Heart left ventricle (tissue), 13 donors: ENCODE measurements at regions not wholly inside any gene's neighbourhood (a gene's known extent, or its start where the extent isn't known, plus 50 kb on each side); places are given as distances from the start of the nearest gene placed in this dataset.

Experiments
- CTCF ChIP-seq, 12 donors: fragments of 200-600 bp; sonication (generic) in 4 of 12; IDR thresholded peaks; one replicate each; pipeline versions ENCODE4 v1.5.0 to v1.8.0; 2018 to 2022; ENCODE audit warnings: antibody characterized with exemption in 12 of 12, mild to moderate bottlenecking in 5 of 12
- POLR2A ChIP-seq, 2 donors: fragments of 450-650 bp; IDR thresholded peaks; one replicate each; pipeline ENCODE4 v1.6.1; 2017; ENCODE audit warnings: antibody characterized with exemption in 2 of 2, mild to moderate bottlenecking in 2 of 2, moderate library complexity in 2 of 2
- donor health status: ischemic (EF 13 %, LVEDD 7.1; RV severe dilation, severe dysfunction).
- donor health status: DM: no; HTN: yes; CAD: no.
- donor health status: DM: no; HTN: no; CAD: no.
- donor health status: ischemic (EF 25% LVEDD 6.9; RV normal size, moderate dysfunction).
- donor health status: ischemic (EF 25% LVEDD 5.7; RV mildly dilated, moderate dysfunction).
- donor health status: ischemic (EF 35%, LVEDD 5.7; RV mildly dilated, moderate dysfunction).
- donor health status: nonischemic (EF 11% LVEDD 7.7; RV severe dilation, severe dysfunction).
- donor health status: DM: yes; HTN: yes; CAD: no.
- donor health status: PGD.
- donor health status: ischemic (EF 29% LVEDD 5.4; RV normal size, mild dysfunction).
- donor health status: nonischemic (EF 23%, LVEDD 6.1; RV moderate dilation, normal function).

- no peak for TF ChIP-seq CTCF (IDR thresholded peaks at IDR 0.05)
- no peak for TF ChIP-seq POLR2A (IDR thresholded peaks at IDR 0.05)
These were observed 721.0 kb upstream of the KIF2B start for GRCh38 chr17:53101706-53102105.
